ENCODE measurements at regions not wholly inside any gene's neighbourhood (a gene's known extent, or its start where the extent isn't known, plus 50 kb on each side); places are given as distances from the start of the nearest gene placed in this dataset.
"Not testable (repeated sequence)": the region's sequence is repeated elsewhere in the genome, so short reads cannot be mapped to it uniquely, and the experiment has no call there.

DNA sequence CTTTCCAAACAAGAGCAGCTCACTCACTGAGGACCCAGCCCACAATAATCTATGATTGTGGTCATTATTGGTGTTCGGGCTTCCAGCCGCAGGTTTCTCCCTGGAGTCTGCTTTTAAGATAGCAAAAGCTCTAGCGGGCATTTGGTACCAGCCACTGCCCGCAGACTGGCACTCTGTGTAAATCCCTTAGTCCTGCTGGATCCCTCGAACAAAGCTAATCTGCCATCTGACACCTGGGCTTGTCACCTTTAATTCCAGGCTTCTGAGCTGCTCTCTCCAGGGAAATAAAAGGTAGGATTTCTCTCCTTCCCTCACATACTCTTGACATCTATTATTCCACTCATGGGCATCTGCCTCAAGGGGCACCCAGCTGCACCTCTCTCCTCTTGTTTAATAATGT is 158.7 kb downstream of the PDCD6IP start:
- Histone ChIP-seq H3K36me3 (ENCODE audit: control insufficient read depth, insufficient read depth, low read length) (no peaks in the 10 kb centered on the region), H3K4me3 (ENCODE audit: low read depth, low read length) (no peak overlapping the region), H3K27me3 (ENCODE audit: control insufficient read depth, insufficient read depth, low read length) (no peaks in the 10 kb centered on the region)
- FAIRE-seq = no peak
- TF ChIP-seq, protein P1, sequence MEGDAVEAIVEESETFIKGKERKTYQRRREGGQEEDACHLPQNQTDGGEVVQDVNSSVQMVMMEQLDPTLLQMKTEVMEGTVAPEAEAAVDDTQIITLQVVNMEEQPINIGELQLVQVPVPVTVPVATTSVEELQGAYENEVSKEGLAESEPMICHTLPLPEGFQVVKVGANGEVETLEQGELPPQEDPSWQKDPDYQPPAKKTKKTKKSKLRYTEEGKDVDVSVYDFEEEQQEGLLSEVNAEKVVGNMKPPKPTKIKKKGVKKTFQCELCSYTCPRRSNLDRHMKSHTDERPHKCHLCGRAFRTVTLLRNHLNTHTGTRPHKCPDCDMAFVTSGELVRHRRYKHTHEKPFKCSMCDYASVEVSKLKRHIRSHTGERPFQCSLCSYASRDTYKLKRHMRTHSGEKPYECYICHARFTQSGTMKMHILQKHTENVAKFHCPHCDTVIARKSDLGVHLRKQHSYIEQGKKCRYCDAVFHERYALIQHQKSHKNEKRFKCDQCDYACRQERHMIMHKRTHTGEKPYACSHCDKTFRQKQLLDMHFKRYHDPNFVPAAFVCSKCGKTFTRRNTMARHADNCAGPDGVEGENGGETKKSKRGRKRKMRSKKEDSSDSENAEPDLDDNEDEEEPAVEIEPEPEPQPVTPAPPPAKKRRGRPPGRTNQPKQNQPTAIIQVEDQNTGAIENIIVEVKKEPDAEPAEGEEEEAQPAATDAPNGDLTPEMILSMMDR (IDR thresholded peaks at IDR 0.05; ENCODE audit: insufficient read depth, low read length, severe bottlenecking) = no peak
- DNase-seq (ENCODE audit: low read depth) = no peak

DNA sequence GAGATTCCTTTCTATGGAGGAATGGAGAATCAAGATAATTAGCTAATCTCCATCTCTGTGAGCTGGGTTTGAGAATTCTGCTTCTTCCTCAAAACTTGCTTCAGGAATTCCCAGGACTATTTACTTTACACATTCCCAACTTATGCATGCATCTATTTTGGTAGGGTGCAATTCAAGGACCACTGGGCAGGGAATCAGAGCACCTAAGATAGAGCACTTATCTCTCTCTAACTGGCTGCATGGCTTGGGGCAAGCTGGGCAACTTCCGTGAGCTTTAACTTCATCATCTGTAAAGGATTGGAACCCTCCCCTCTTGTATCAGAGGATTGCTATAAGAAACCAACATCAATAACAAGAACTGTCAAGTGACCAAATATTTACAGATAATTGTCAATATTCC is 160.2 kb downstream of the PDCD6IP start:
- DNase-seq (ENCODE audit: low read depth) (no peak), FAIRE-seq (no peak)
- Histone ChIP-seq H3K4me3 (ENCODE audit: low read depth, low read length) (no peak overlapping the region), H3K36me3 (ENCODE audit: control insufficient read depth, insufficient read depth, low read length) (no peaks in the 10 kb centered on the region), H3K27me3 (ENCODE audit: control insufficient read depth, insufficient read depth, low read length) (no peaks in the 10 kb centered on the region)
- TF ChIP-seq, protein P1 (IDR thresholded peaks at IDR 0.05; ENCODE audit: insufficient read depth, low read length, severe bottlenecking) = no peak

DNA sequence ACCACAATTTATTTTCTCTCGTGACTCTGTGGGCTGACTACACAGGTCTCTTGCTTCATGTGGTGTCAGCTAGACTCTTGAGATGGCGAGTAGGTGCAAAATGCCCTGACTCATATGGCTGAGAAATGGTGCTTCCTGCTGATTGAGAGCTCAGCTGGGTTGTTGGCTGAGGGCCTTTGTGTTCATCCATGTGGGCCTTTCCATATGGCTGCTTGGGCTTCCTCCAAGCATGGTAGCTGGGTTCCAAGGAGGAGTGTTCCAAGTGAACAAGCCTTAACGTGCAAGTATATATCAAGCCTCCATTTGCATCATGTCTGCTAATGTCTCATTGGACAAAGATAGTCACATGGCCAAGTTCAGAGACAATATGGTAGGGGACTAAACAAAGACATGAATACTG is 164.0 kb downstream of the PDCD6IP start:
- Histone ChIP-seq H3K4me3 (ENCODE audit: low read depth, low read length) (no peak overlapping the region), H3K27me3 (ENCODE audit: control insufficient read depth, insufficient read depth, low read length) (no peaks in the 10 kb centered on the region), H3K36me3 (ENCODE audit: control insufficient read depth, insufficient read depth, low read length) (no peaks in the 10 kb centered on the region)
- FAIRE-seq (no peak), DNase-seq (ENCODE audit: low read depth) (peak; percentile 27)
- TF ChIP-seq, protein P1 (IDR thresholded peaks at IDR 0.05; ENCODE audit: insufficient read depth, low read length, severe bottlenecking) = no peak

DNA sequence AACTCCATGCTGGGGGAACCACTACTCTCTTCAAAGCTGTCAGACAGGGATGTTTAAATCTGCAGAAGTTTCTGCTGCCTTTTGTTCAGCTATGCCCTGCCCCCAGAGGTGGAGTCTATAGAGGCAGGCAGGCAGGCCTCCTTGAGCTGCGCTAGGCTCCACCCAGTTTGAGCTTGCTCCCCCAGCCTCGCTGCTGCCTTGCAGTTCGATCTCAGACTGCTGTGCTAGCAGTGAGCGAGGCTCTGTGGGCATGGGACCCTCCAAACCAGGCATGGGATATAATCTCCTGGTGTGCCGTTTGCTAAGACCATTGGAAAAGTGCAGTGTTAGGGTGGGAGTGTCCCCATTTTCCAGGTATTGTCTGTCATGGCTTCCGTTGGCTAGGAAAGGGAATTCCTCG is 171.8 kb downstream of the PDCD6IP start:
- not testable (repeated sequence) for H3K36me3 ChIP-seq (ENCODE audit: control insufficient read depth, insufficient read depth, low read length); DNase-seq (ENCODE audit: low read depth); FAIRE-seq; H3K4me3 ChIP-seq (ENCODE audit: low read depth, low read length); H3K27me3 ChIP-seq (ENCODE audit: control insufficient read depth, insufficient read depth, low read length)

DNA sequence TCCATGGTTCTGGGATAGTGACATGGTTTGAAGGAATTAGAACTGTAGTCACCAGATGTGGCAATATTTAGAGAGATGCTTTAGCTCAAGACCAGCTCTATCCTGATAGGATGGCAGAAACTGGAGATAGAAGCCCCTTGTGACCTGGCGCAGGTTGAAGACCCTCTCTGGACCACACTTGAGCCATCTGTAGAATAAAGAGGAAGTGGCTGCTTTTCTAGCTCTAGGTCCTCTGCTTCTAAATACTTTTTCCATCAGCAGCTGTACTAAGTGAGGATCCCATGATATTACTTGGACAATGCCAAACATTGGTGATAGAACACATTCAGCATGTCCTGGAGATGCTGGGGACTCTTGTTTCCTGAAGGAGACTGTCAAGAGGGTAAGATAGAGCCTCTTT is 172.6 kb downstream of the PDCD6IP start:
- Histone ChIP-seq H3K27me3 (ENCODE audit: control insufficient read depth, insufficient read depth, low read length) (no peaks in the 10 kb centered on the region), H3K4me3 (ENCODE audit: low read depth, low read length) (no peak overlapping the region), H3K36me3 (ENCODE audit: control insufficient read depth, insufficient read depth, low read length) (no peaks in the 10 kb centered on the region)
- FAIRE-seq = no peak
- TF ChIP-seq, protein P1 (IDR thresholded peaks at IDR 0.05; ENCODE audit: insufficient read depth, low read length, severe bottlenecking) = no peak
- DNase-seq (ENCODE audit: low read depth) = no peak

DNA sequence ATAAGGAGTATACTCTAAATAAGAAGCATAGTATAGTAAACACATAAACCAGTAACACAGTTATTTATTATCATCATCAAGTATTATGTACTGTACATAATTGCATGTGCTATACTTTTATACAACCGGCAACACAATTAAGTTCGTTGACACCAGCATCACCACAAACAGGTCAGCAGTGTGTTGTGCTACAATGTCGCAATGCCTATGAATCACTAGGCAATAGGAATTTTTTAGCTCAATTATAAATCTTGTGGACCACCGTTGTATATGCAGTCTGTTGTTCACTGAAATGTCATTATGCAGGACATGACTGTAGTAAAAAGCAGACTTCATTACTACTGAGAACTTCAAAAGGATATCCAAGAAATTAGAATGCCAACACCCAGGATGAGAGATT is 177.0 kb downstream of the PDCD6IP start:
- Histone ChIP-seq H3K36me3 (ENCODE audit: control insufficient read depth, insufficient read depth, low read length) (no peaks in the 10 kb centered on the region), H3K4me3 (ENCODE audit: low read depth, low read length) (no peak overlapping the region)
- no peak for FAIRE-seq

More for the DNA sequence above, 177.0 kb downstream of the PDCD6IP start:
- TF ChIP-seq, protein P1 (IDR thresholded peaks at IDR 0.05; ENCODE audit: insufficient read depth, low read length, severe bottlenecking) = no peak
- peak; percentile 28 for DNase-seq (ENCODE audit: low read depth)
- H3K27me3 ChIP-seq (ENCODE audit: control insufficient read depth, insufficient read depth, low read length) = no peaks in the 10 kb centered on the region
